AG04450 (cell line): ENCODE measurements at regions not wholly inside any gene's neighbourhood (a gene's known extent, or its start where the extent isn't known, plus 50 kb on each side); places are given as distances from the start of the nearest gene placed in this dataset.
"Not testable (repeated sequence)": the region's sequence is repeated elsewhere in the genome, so short reads cannot be mapped to it uniquely, and the experiment has no call there.

Source experiments
- CTCF ChIA-PET: fragments of 300-600, 350-600 bp; formaldehyde crosslinking; extraction: SDS; loops from one replicate; lab custom pipeline; 2022; ENCODE audit warnings: antibody characterized with exemption, inconsistent platforms; lab: Charles Lee
- POLR2A ChIA-PET: fragments of 350-600 bp; formaldehyde crosslinking; extraction: SDS; loops from one replicate; lab custom pipeline; 2021; ENCODE audit warnings: antibody characterized with exemption, inconsistent platforms; lab: Yijun Ruan, JAX
- DNase-seq: peaks from one replicate; pipeline ENCODE4 v3.0.0-alpha.2; 2011; ENCODE audit warnings: low read depth, low spot score
- H3K27ac ChIP-seq: one replicate; pipeline ENCODE4 v1.5.1; 2012; ENCODE audit warnings: low read depth, low read length, control low read depth
- H3K27me3 ChIP-seq: one replicate; pipeline ENCODE4 v1.6.0; 2012; ENCODE audit warnings: low read length; ENCODE audit not compliant: control insufficient read depth, insufficient read depth
- H3K4me3 ChIP-seq: 2 replicates; pipeline ENCODE4 v1.5.1; 2011; ENCODE audit warnings: mild to moderate bottlenecking, low read depth, low read length, control low read depth
- H3K9me3 ChIP-seq: 2 replicates; pipeline ENCODE4 v1.5.1; 2012; ENCODE audit warnings: low read length; ENCODE audit not compliant: control insufficient read depth, insufficient read depth
- TF ChIP-seq, protein P1 (sequence below): IDR thresholded peaks from 2 replicates; pipeline ENCODE4 v1.5.1; 2011; ENCODE audit warnings: low read depth, low read length, control low read depth, inconsistent platforms

DNA sequence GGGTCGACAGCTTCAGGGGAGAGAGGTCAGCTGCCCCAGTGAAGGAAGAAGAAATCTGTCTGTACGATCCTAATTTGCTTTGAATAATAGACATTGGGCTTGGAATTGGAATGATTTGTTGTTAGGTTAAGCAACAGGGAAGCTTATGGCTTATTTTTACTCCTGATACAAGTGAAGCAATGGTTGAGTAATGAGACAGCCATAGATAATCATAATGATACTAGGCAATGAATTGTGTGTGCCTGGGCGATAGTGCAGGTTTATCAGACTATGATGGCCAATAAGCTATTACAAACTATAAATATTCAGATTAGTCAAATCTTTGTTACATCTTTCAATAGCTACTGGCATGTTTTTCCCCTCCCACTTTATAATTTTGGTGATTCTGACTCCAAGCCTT, 140.9 kb upstream of the CDIN1 start:
- ChIA-PET POLR2A (no interaction called here), CTCF (interaction anchor here (0.8 kb wide), 1 partner anchor 19 kb away, joined by 3 read pairs; no protein-coding TSS in a partner anchor)
- TF ChIP-seq, protein P1, sequence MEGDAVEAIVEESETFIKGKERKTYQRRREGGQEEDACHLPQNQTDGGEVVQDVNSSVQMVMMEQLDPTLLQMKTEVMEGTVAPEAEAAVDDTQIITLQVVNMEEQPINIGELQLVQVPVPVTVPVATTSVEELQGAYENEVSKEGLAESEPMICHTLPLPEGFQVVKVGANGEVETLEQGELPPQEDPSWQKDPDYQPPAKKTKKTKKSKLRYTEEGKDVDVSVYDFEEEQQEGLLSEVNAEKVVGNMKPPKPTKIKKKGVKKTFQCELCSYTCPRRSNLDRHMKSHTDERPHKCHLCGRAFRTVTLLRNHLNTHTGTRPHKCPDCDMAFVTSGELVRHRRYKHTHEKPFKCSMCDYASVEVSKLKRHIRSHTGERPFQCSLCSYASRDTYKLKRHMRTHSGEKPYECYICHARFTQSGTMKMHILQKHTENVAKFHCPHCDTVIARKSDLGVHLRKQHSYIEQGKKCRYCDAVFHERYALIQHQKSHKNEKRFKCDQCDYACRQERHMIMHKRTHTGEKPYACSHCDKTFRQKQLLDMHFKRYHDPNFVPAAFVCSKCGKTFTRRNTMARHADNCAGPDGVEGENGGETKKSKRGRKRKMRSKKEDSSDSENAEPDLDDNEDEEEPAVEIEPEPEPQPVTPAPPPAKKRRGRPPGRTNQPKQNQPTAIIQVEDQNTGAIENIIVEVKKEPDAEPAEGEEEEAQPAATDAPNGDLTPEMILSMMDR: no peak
- Histone ChIP-seq H3K4me3 (no peak overlapping the region), H3K9me3 (no peaks in the 10 kb centered on the region), H3K27me3 (no peaks in the 10 kb centered on the region), H3K27ac (no peak overlapping the region)
- DNase-seq: no peak

DNA sequence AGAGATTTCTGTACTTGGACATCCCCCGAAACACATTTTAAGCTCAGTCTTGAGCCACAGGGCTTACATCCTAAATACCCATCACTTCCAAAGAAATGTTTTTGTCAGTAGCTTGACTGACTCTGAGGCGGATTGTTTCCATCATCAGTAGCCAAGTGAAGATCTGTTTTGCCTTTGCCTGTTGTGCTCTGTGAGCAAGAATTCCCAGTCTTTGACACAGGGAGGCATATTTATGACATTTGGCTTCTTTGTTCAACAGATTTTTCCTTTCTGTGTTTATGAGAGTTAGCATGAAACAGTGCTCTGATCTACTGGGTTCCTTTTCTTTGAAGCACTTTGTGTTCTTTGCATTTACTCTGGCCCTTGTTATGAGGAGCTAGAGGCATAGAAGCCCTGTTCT, 132.1 kb upstream of the CDIN1 start:
- TF ChIP-seq, protein P1: no peak
- POLR2A ChIA-PET: no interaction called here
- H3K9me3 ChIP-seq: no peaks in the 10 kb centered on the region

DNA sequence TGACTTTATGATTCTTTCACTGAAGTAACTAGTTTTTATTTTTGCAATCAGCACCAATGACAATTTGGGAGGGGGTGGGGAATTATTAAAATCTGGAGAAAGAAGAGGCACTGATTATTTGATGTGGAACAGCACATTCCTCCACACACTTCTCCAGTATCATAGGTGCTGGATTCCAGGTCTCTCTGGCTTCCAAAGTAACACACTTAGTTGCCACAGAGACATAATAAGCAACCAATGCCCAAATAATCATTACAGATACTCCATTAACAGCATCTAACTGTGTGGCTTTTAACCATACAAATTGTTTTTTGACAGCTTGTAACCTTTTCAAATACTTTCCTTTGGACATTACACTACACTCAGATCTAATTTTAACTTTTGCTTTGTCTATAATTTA, 131.0 kb upstream of the CDIN1 start:
- CTCF ChIA-PET: no interaction called here
- POLR2A ChIA-PET: no interaction called here
- Histone ChIP-seq H3K9me3 (no peaks in the 10 kb centered on the region), H3K27ac (no peak overlapping the region), H3K4me3 (no peak overlapping the region), H3K27me3 (no peaks in the 10 kb centered on the region)
- DNase-seq: no peak
- TF ChIP-seq, protein P1: no peak

More for the DNA sequence above, 132.1 kb upstream of the CDIN1 start:
- Histone ChIP-seq H3K27ac (no peak overlapping the region), H3K27me3 (no peaks in the 10 kb centered on the region), H3K4me3 (no peak overlapping the region)
- no peak for DNase-seq
- CTCF ChIA-PET: interaction anchor here (1.1 kb wide), 1 partner anchor 930 kb away, joined by 3 read pairs; no protein-coding TSS in a partner anchor

DNA sequence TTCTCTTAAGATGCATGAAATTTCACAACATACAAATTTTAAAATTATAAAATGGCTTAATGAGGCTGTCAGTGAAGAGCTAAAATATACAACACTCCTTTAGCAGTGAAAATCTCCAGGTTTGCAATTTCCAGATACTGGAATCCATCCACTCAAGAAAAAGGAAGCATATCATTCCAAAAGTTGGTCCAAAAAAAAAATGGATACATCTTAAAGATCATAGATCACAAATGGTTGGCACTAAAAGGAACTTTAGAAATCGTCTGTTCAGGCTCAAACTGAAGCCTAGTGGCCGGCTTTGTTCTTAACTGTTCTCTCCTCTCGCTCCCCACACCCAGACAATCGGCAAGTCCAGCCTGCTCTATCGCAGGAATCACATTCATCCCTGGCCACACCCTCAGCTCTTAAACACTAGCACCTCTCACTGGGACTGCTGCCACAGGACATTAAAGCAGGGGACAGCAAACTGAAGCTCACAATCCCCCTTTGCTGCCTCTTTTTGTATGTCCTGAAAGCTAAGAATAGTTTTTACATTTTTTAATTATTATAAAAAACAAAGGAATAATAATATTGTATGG, 130.3 kb upstream of the CDIN1 start:
- H3K4me3 ChIP-seq: no peak overlapping the region
- POLR2A ChIA-PET: no interaction called here
- no peaks in the 10 kb centered on the region for H3K9me3 ChIP-seq
- CTCF ChIA-PET: no interaction called here
- TF ChIP-seq, protein P1: 0 out of 2 replicates have a peak, but pooled peaks have one; percentile 6
- DNase-seq: no peak
- no peak overlapping the region for H3K27ac ChIP-seq
- H3K27me3 ChIP-seq: no peaks in the 10 kb centered on the region

DNA sequence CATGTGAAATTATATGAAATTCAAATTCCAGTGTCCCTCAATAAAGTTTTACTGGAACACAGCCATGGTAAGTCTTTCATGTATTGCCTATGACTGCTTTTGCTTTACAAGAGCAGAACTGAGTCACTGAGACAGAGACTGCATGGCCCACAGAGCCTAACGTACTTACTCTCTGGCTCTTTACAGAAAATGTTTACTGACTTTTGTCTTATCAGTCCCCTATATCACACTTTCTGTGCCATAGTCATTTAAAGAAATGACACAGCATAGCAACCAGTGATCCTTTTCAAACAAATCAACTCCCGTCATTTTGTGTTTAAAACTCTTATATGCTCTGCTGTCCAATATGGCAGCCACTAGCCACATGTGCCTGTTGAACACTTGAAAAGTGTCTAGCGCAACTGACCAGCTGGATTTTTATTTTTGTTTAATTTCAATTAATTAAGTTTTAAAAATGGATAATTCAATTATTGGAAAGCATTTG, 129.7 kb upstream of the CDIN1 start:
- no peaks in the 10 kb centered on the region for H3K9me3 ChIP-seq
- CTCF ChIA-PET: no interaction called here
- no peak for DNase-seq
- TF ChIP-seq, protein P1: no peak
- POLR2A ChIA-PET: no interaction called here
- no peaks in the 10 kb centered on the region for H3K27me3 ChIP-seq
- no peak overlapping the region for H3K27ac ChIP-seq
- no peak overlapping the region for H3K4me3 ChIP-seq

DNA sequence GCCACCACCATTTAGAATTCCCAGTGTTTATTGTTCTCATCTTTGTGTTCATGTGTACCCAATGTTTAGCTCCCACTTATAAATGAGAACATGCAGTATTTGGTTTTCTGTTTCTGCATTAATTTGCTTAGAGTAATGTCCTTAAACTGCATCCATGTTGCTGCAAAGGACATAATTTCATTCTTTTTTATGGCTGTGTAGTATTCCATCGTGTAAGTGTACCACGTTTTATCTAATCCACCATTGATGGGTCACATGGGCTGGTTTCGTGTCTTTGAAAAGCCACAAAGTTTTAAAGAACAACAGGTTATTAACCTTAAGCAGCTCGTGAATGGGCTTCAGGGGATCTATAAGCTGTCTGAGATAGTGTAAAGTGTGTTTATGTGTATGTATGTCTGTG, 125.2 kb upstream of the CDIN1 start:
- CTCF ChIA-PET, POLR2A ChIA-PET, H3K27me3 ChIP-seq, H3K4me3 ChIP-seq, H3K27ac ChIP-seq, H3K9me3 ChIP-seq, DNase-seq: not testable (repeated sequence)
